ENCODE measurements at regions not wholly inside any gene's neighbourhood (a gene's known extent, or its start where the extent isn't known, plus 50 kb on each side); places are given as distances from the start of the nearest gene placed in this dataset.
"Not testable (repeated sequence)": the region's sequence is repeated elsewhere in the genome, so short reads cannot be mapped to it uniquely, and the experiment has no call there.

DNA sequence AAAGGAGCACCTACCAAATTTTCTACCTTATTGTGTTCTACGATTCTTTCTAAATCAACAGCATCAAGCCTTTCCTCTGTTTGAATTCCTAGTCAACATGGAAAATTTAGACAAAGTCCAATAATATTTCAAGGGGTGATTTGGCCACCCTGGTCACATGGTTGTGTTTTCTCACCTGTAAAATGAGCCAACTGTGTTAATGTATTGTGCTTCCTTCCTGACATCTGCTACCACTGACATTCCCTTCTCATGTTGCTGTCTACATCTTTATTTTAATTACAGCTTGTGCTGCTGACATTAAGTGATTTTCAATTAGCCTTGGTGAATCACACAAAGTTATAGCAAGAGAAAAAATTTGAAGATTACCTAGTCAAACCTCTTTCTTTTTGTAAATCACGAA is 83.0 kb upstream of the NPSR1 start:
- H3K4me2 ChIP-seq (ENCODE audit: low read length) = no peak overlapping the region
- H3K4me1 Mint-ChIP-seq (ENCODE audit: low read depth, unreplicated experiment) = no peaks in the 10 kb centered on the region
- H2AFZ ChIP-seq (ENCODE audit: low read depth, low read length) = no peak overlapping the region
- FAIRE-seq (no peak), DNase-seq (ENCODE audit: low read depth) (no peak)
- no peak overlapping the region for H3K27ac Mint-ChIP-seq (ENCODE audit: unreplicated experiment)
- H3K9me3 ChIP-seq (ENCODE audit: insufficient read depth, low read depth, low read length) = no peaks in the 10 kb centered on the region
- H3K9me3 Mint-ChIP-seq (ENCODE audit: unreplicated experiment) = peaks cover 16% of the 10 kb centered on the region
- H3K36me3 Mint-ChIP-seq (ENCODE audit: low read depth, unreplicated experiment) = peaks cover 2% of the 10 kb centered on the region
- no peaks in the 10 kb centered on the region for H4K20me1 ChIP-seq (ENCODE audit: insufficient read depth, low read length)
- no peak overlapping the region for H3K9ac ChIP-seq (ENCODE audit: low read length)
- H3K27ac ChIP-seq (ENCODE audit: low read depth, low read length) = no peak overlapping the region
- H3K4me1 ChIP-seq (ENCODE audit: insufficient read depth, low read length) = no peaks in the 10 kb centered on the region
- TF ChIP-seq, protein P1, sequence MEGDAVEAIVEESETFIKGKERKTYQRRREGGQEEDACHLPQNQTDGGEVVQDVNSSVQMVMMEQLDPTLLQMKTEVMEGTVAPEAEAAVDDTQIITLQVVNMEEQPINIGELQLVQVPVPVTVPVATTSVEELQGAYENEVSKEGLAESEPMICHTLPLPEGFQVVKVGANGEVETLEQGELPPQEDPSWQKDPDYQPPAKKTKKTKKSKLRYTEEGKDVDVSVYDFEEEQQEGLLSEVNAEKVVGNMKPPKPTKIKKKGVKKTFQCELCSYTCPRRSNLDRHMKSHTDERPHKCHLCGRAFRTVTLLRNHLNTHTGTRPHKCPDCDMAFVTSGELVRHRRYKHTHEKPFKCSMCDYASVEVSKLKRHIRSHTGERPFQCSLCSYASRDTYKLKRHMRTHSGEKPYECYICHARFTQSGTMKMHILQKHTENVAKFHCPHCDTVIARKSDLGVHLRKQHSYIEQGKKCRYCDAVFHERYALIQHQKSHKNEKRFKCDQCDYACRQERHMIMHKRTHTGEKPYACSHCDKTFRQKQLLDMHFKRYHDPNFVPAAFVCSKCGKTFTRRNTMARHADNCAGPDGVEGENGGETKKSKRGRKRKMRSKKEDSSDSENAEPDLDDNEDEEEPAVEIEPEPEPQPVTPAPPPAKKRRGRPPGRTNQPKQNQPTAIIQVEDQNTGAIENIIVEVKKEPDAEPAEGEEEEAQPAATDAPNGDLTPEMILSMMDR (IDR thresholded peaks at IDR 0.05; ENCODE audit: insufficient read depth, low read depth, low read length) = no peak
- no peak for TF ChIP-seq EZH2 (IDR thresholded peaks at IDR 0.05; ENCODE audit: insufficient read depth, low read length)
- H3K27me3 Mint-ChIP-seq (ENCODE audit: low read depth, unreplicated experiment) = no peaks in the 10 kb centered on the region
- H3K4me3 ChIP-seq (ENCODE audit: insufficient read depth, low read depth, low read length) = no peak overlapping the region
- no peak overlapping the region for H3K4me3 Mint-ChIP-seq (ENCODE audit: unreplicated experiment)
- H3K36me3 ChIP-seq (ENCODE audit: insufficient read depth, low read length) = no peaks in the 10 kb centered on the region
- H3K79me2 ChIP-seq (ENCODE audit: insufficient read depth, low read length) = no peaks in the 10 kb centered on the region
- H3K27me3 ChIP-seq (ENCODE audit: insufficient read depth, low read length) = no peaks in the 10 kb centered on the region

DNA sequence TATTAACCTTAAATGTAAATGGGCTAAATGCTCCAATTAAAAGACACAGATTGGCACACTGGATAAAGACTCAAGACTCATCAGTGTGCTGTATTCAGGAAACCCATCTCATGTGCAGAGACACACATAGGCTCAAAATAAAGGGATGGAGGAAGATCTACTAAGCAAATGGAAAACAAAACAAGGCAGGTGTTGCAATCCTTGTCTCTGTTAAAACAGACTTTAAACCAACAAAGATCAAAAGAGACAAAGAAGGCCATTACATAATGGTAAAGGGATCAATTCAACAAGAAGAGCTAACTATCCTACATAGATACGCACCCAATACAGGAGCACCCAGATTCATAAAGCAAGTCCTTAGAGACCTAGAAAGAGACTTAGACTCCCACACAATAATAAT is 80.1 kb upstream of the NPSR1 start:
- FAIRE-seq = not testable (repeated sequence)

DNA sequence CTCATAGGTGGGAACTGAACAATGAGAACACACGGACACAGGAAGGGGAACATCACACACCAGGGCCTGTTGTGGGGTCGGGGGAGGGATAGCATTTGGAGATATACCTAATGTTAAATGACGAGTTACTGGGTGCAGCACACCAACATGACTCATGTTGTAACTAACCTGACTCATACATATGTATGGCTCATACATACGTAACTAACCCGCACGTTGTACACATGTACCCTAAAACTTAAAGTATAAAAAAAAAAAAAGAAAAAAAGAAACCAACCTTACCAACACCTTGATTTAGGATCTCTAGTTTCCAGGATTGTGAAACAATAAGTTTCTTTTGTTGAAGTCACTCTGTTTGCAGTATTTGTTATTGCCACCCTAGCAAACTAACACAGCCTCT is 76.3 kb upstream of the NPSR1 start:
- not testable (repeated sequence) for H3K27me3 ChIP-seq (ENCODE audit: insufficient read depth, low read length); H3K36me3 Mint-ChIP-seq (ENCODE audit: low read depth, unreplicated experiment); H4K20me1 ChIP-seq (ENCODE audit: insufficient read depth, low read length); H3K27ac Mint-ChIP-seq (ENCODE audit: unreplicated experiment); H3K4me3 Mint-ChIP-seq (ENCODE audit: unreplicated experiment); H2AFZ ChIP-seq (ENCODE audit: low read depth, low read length); H3K4me2 ChIP-seq (ENCODE audit: low read length); H3K9ac ChIP-seq (ENCODE audit: low read length); DNase-seq (ENCODE audit: low read depth); H3K4me1 ChIP-seq (ENCODE audit: insufficient read depth, low read length); FAIRE-seq; H3K4me1 Mint-ChIP-seq (ENCODE audit: low read depth, unreplicated experiment); H3K9me3 ChIP-seq (ENCODE audit: insufficient read depth, low read depth, low read length); H3K27ac ChIP-seq (ENCODE audit: low read depth, low read length); H3K36me3 ChIP-seq (ENCODE audit: insufficient read depth, low read length); H3K4me3 ChIP-seq (ENCODE audit: insufficient read depth, low read depth, low read length); H3K79me2 ChIP-seq (ENCODE audit: insufficient read depth, low read length); H3K27me3 Mint-ChIP-seq (ENCODE audit: low read depth, unreplicated experiment)
- peaks cover 11% of the 10 kb centered on the region for H3K9me3 Mint-ChIP-seq (ENCODE audit: unreplicated experiment)

More for the DNA sequence above, 80.1 kb upstream of the NPSR1 start:
- H3K4me2 ChIP-seq (ENCODE audit: low read length); H3K9ac ChIP-seq (ENCODE audit: low read length); H3K27ac Mint-ChIP-seq (ENCODE audit: unreplicated experiment); H3K9me3 ChIP-seq (ENCODE audit: insufficient read depth, low read depth, low read length); H3K27me3 ChIP-seq (ENCODE audit: insufficient read depth, low read length); DNase-seq (ENCODE audit: low read depth); H3K36me3 ChIP-seq (ENCODE audit: insufficient read depth, low read length); H4K20me1 ChIP-seq (ENCODE audit: insufficient read depth, low read length); H3K36me3 Mint-ChIP-seq (ENCODE audit: low read depth, unreplicated experiment); H3K4me1 ChIP-seq (ENCODE audit: insufficient read depth, low read length); H3K79me2 ChIP-seq (ENCODE audit: insufficient read depth, low read length); H3K4me1 Mint-ChIP-seq (ENCODE audit: low read depth, unreplicated experiment); H3K27me3 Mint-ChIP-seq (ENCODE audit: low read depth, unreplicated experiment); H3K4me3 ChIP-seq (ENCODE audit: insufficient read depth, low read depth, low read length); H3K4me3 Mint-ChIP-seq (ENCODE audit: unreplicated experiment); H3K27ac ChIP-seq (ENCODE audit: low read depth, low read length); H2AFZ ChIP-seq (ENCODE audit: low read depth, low read length): not testable (repeated sequence)
- peaks cover 17% of the 10 kb centered on the region for H3K9me3 Mint-ChIP-seq (ENCODE audit: unreplicated experiment)

DNA sequence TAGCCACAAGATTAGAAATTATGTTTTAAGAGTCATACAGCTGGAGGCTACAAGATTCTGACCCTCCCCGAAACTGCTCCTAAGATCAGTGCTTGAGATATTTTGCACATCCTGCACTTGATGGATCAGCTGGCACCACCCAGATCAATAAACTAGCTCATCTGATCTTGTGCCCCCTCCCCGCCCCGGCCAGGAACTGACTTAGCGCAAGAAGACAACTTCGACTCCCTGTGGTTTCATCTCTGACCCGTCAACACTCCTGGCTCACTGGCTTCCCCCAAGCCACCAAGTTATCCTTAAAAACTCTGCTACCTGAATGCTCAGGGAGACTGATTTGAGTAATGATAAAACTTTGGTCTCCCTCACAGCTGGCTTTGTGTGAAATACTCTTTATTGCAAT is 73.5 kb upstream of the NPSR1 start:
- Histone ChIP-seq H3K79me2 (ENCODE audit: insufficient read depth, low read length) (no peaks in the 10 kb centered on the region), H3K27me3 (ENCODE audit: insufficient read depth, low read length) (no peaks in the 10 kb centered on the region), H3K4me2 (ENCODE audit: low read length) (no peak overlapping the region), H3K4me3 (ENCODE audit: insufficient read depth, low read depth, low read length) (no peak overlapping the region), H2AFZ (ENCODE audit: low read depth, low read length) (no peak overlapping the region), H3K4me1 (ENCODE audit: insufficient read depth, low read length) (no peaks in the 10 kb centered on the region), H4K20me1 (ENCODE audit: insufficient read depth, low read length) (no peaks in the 10 kb centered on the region), H3K36me3 (ENCODE audit: insufficient read depth, low read length) (no peaks in the 10 kb centered on the region), H3K27ac (ENCODE audit: low read depth, low read length) (no peak overlapping the region), H3K9ac (ENCODE audit: low read length) (no peak overlapping the region), H3K9me3 (ENCODE audit: insufficient read depth, low read depth, low read length) (no peaks in the 10 kb centered on the region)
- no peak overlapping the region for H3K4me3 Mint-ChIP-seq (ENCODE audit: unreplicated experiment)
- H3K27me3 Mint-ChIP-seq (ENCODE audit: low read depth, unreplicated experiment) = peaks cover 4% of the 10 kb centered on the region
- H3K27ac Mint-ChIP-seq (ENCODE audit: unreplicated experiment) = no peak overlapping the region
- no peak for DNase-seq (ENCODE audit: low read depth)
- FAIRE-seq = no peak
- H3K4me1 Mint-ChIP-seq (ENCODE audit: low read depth, unreplicated experiment) = no peaks in the 10 kb centered on the region
- TF ChIP-seq, protein P1 (IDR thresholded peaks at IDR 0.05; ENCODE audit: insufficient read depth, low read depth, low read length) = no peak
- TF ChIP-seq EZH2 (IDR thresholded peaks at IDR 0.05; ENCODE audit: insufficient read depth, low read length) = no peak
- H3K36me3 Mint-ChIP-seq (ENCODE audit: low read depth, unreplicated experiment) = no peaks in the 10 kb centered on the region
- peaks cover 1% of the 10 kb centered on the region for H3K9me3 Mint-ChIP-seq (ENCODE audit: unreplicated experiment)
